ENCODE measurements at regions not wholly inside any gene's neighbourhood (a gene's known extent, or its start where the extent isn't known, plus 50 kb on each side); places are given as distances from the start of the nearest gene placed in this dataset.

DNA sequence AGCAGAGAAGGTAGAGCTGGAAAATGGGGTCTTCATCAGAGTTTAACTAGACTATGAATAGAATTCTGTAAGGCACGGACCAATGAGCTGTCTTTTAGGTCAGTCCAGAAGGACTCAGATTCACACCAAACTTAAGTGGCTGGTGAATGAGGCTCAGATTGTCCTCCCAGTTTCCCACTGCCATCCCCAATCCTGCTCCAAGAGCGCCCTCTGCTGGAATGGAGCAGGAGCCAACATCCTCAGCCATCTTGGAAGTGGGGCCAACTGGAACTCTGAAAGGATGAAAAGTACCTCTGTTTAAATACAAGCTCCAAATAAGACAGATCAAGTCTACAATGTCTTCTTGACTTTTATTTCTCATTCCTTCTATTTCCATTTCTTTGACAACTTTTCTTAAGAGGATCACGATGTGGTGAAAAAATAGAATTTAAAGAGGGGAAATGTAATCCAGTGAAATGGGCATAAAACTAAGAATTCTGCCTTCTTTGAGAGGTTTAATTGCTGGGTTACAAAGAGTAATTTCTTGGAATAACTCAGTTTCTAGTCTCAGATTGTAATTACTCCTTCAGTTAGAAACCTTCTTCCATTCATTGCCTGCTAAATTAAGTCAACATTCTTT is 217.1 kb upstream of the TPRG1 start (continued):
- TF ChIP-seq BCLAF1 (IDR thresholded peaks at IDR 0.05) (no peak), HMG20B (CRISPR knock-in tag; conservative IDR thresholded peaks at IDR 0.05) (no peak), MEIS1 (CRISPR knock-in tag; IDR thresholded peaks at IDR 0.05; ENCODE audit: borderline replicate concordance) (no peak), ZNF260 (CRISPR knock-in tag; IDR thresholded peaks at IDR 0.05; ENCODE audit: borderline replicate concordance, low read depth) (no peak), EEA1 (CRISPR knock-in tag; IDR thresholded peaks at IDR 0.05; ENCODE audit: borderline replicate concordance) (no peak), ZNF678 (CRISPR knock-in tag; IDR thresholded peaks at IDR 0.05) (no peak), GABPB1 (CRISPR knock-in tag; IDR thresholded peaks at IDR 0.05) (no peak), ZFYVE20 (CRISPR knock-in tag; IDR thresholded peaks at IDR 0.05; ENCODE audit: borderline replicate concordance, low read depth) (no peak), RNF2 (conservative IDR thresholded peaks at IDR 0.05; ENCODE audit: low read depth) (no peak), JDP2 (CRISPR knock-in tag; IDR thresholded peaks at IDR 0.05; ENCODE audit: borderline replicate concordance) (no peak), CTCF (CRISPR knock-in tag; IDR thresholded peaks at IDR 0.05) (peak; percentile 97), ZNF230 (CRISPR knock-in tag; IDR thresholded peaks at IDR 0.05) (no peak), RCOR2 (CRISPR knock-in tag; IDR thresholded peaks at IDR 0.05) (no peak), ZNF318 (CRISPR knock-in tag; IDR thresholded peaks at IDR 0.05) (no peak), DPF2 (CRISPR knock-in tag; IDR thresholded peaks at IDR 0.05; ENCODE audit: borderline replicate concordance, low read depth) (no peak), ZNF816 (CRISPR knock-in tag; IDR thresholded peaks at IDR 0.05; ENCODE audit: borderline replicate concordance) (no peak), GLI4 (CRISPR knock-in tag; IDR thresholded peaks at IDR 0.05; ENCODE audit: borderline replicate concordance) (no peak), HOXA9 (CRISPR knock-in tag; IDR thresholded peaks at IDR 0.05; ENCODE audit: borderline replicate concordance) (no peak)
